Gastrocnemius medialis (tissue), 4 donors: ENCODE measurements at regions not wholly inside any gene's neighbourhood (a gene's known extent, or its start where the extent isn't known, plus 50 kb on each side); places are given as distances from the start of the nearest gene placed in this dataset.

Experiments used
- ATAC-seq, 2 donors: fragments of 150-250 bp; one replicate each; pipeline ENCODE4 v1.9.1; 2016
- DNase-seq, 2 donors: peaks; one replicate each; pipeline ENCODE4 v3.0.0-alpha.2; 2019
- H3K27ac ChIP-seq, 4 donors: fragments of 200-600 bp; sonication (generic); 1 replicate in 1 of 4; 2 replicates in 3 of 4; pipeline ENCODE4 v1.5.1; 2016 to 2018; ENCODE audit warnings: mild to moderate bottlenecking in 2 of 4, moderate library complexity in 1 of 4
- H3K27me3 ChIP-seq, 3 donors: fragments of 200-600 bp; sonication (generic) in 2 of 3; 1 replicate in 1 of 3; 2 replicates in 2 of 3; pipeline versions ENCODE4 v1.5.1 to v1.6.0; 2016 to 2019; ENCODE audit warnings: mild to moderate bottlenecking in 1 of 3, moderate library complexity in 1 of 3
- H3K36me3 ChIP-seq, 2 donors: fragments of 200-600 bp; sonication (generic) in 1 of 2; one replicate each; pipeline ENCODE4 v1.5.1; 2017 to 2018
- H3K4me1 ChIP-seq, 2 donors: fragments of 200-600 bp; sonication (generic) in 1 of 2; one replicate each; pipeline ENCODE4 v1.5.1; 2016 to 2017; ENCODE audit warnings: mild to moderate bottlenecking in 2 of 2
- H3K4me3 ChIP-seq, 4 donors: fragments of 200-600 bp; sonication (generic) in 3 of 4; 1 replicate in 1 of 4; 2 replicates in 3 of 4; pipeline ENCODE4 v1.5.1; 2016 to 2019; ENCODE audit warnings: mild to moderate bottlenecking in 2 of 4
- H3K9me3 ChIP-seq, 3 donors: fragments of 200-600 bp; sonication (generic) in 2 of 3; 1 replicate in 1 of 3; 2 replicates in 2 of 3; pipeline ENCODE4 v1.5.1; 2016 to 2019
- CTCF ChIP-seq, 5 experiments: fragments of 450-650 bp in 3 of 5; fragments of 200-600 bp in 2 of 5; sonication (generic) in 2 of 5; IDR thresholded peaks in 4 of 5; conservative IDR thresholded peaks in 1 of 5; 1 replicate in 4 of 5; 2 replicates in 1 of 5; pipeline ENCODE4 v1.5.1; 2016 to 2019; ENCODE audit warnings: antibody characterized with exemption in 5 of 5, mild to moderate bottlenecking in 3 of 5, moderate library complexity in 3 of 5
- POLR2A ChIP-seq, 2 donors: fragments of 450-650 bp; IDR thresholded peaks; one replicate each; pipeline ENCODE4 v1.6.1; 2017; ENCODE audit warnings: antibody characterized with exemption in 2 of 2, mild to moderate bottlenecking in 2 of 2, moderate library complexity in 2 of 2
- in situ Hi-C, 4 donors: fragments of 200-750 bp; cut with MboI; loops; one replicate each; pipeline versions ENCODE4 v1.15.0 to v1.8.0; 2017; ENCODE audit warnings: low sequenced_read_pairs in 4 of 4
- intact Hi-C: fragments of 100-400 bp; cut with DNase I; formaldehyde crosslinking; loops from one replicate; pipeline ENCODE4 v1.15.1; 2023; ENCODE audit warnings: low total_unique reads

GRCh38 chr5:5904113-5904512 lies 474.2 kb downstream of the MED10 start:
- TF ChIP-seq CTCF (IDR thresholded peaks at IDR 0.05 in 4 of 5, conservative IDR thresholded peaks at IDR 0.05 in 1 of 5) (no peak), POLR2A (IDR thresholded peaks at IDR 0.05) (no peak)

GRCh38 chr5:5902678-5903646 lies 475.4 kb downstream of the MED10 start:
- no peaks in the 10 kb centered on the region for H3K36me3 ChIP-seq
- no peak overlapping the region for H3K27ac ChIP-seq
- ATAC-seq: no peak
- no peaks in the 10 kb centered on the region for H3K4me1 ChIP-seq
- TF ChIP-seq CTCF (IDR thresholded peaks at IDR 0.05 in 4 of 5, conservative IDR thresholded peaks at IDR 0.05 in 1 of 5): no peak
- no peak for TF ChIP-seq POLR2A (IDR thresholded peaks at IDR 0.05)
- no peak overlapping the region for H3K4me3 ChIP-seq
- no peaks in the 10 kb centered on the region for H3K9me3 ChIP-seq
- intact Hi-C loops: no loop called here
- DNase-seq: no peak
- in situ Hi-C loops: no loop called here
- no peaks in the 10 kb centered on the region for H3K27me3 ChIP-seq

More at GRCh38 chr5:5904113-5904512, 474.2 kb downstream of the MED10 start:
- Histone ChIP-seq H3K27me3 (no peaks in the 10 kb centered on the region), H3K4me1 (no peaks in the 10 kb centered on the region), H3K36me3 (no peaks in the 10 kb centered on the region), H3K9me3 (no peaks in the 10 kb centered on the region), H3K4me3 (no peak overlapping the region), H3K27ac (no peak overlapping the region)
- ATAC-seq: no peak
- in situ Hi-C loops: no loop called here
- DNase-seq: no peak
- intact Hi-C loops: no loop called here

GRCh38 chr5:5900350-5900749 lies 477.9 kb downstream of the ICE1 start:
- DNase-seq: no peak
- TF ChIP-seq CTCF (IDR thresholded peaks at IDR 0.05 in 4 of 5, conservative IDR thresholded peaks at IDR 0.05 in 1 of 5): no peak
- TF ChIP-seq POLR2A (IDR thresholded peaks at IDR 0.05): no peak
- H3K36me3 ChIP-seq: no peaks in the 10 kb centered on the region
- H3K27ac ChIP-seq: no peak overlapping the region
- in situ Hi-C loops: no loop called here
- no peaks in the 10 kb centered on the region for H3K27me3 ChIP-seq
- no peak overlapping the region for H3K4me3 ChIP-seq
- no peak for ATAC-seq
- intact Hi-C loops: no loop called here
- H3K4me1 ChIP-seq: no peaks in the 10 kb centered on the region
- H3K9me3 ChIP-seq: no peaks in the 10 kb centered on the region

- Histone ChIP-seq H3K4me1 (no peaks in the 10 kb centered on the region), H3K4me3 (no peak overlapping the region), H3K27ac (no peak overlapping the region), H3K27me3 (no peaks in the 10 kb centered on the region), H3K36me3 (no peaks in the 10 kb centered on the region), H3K9me3 (no peaks in the 10 kb centered on the region)
- intact Hi-C loops: no loop called here
- in situ Hi-C loops: loop anchor here in 2 of 4 donors (25.0 kb wide), 1 partner anchor 688 kb away; no protein-coding TSS in a partner anchor
- no peak for TF ChIP-seq POLR2A (IDR thresholded peaks at IDR 0.05)
- no peak for TF ChIP-seq CTCF (IDR thresholded peaks at IDR 0.05 in 4 of 5, conservative IDR thresholded peaks at IDR 0.05 in 1 of 5)
- DNase-seq (no peak), ATAC-seq (no peak)
Measured at GRCh38 chr5:5899716-5900115, 477.2 kb downstream of the ICE1 start.
